BJ (cell line): ENCODE measurements at regions not wholly inside any gene's neighbourhood (a gene's known extent, or its start where the extent isn't known, plus 50 kb on each side); places are given as distances from the start of the nearest gene placed in this dataset.
"Not testable (repeated sequence)": the region's sequence is repeated elsewhere in the genome, so short reads cannot be mapped to it uniquely, and the experiment has no call there.

Source experiments
- CTCF ChIA-PET: fragments of 350-600 bp; formaldehyde crosslinking; extraction: SDS; loops from one replicate; lab custom pipeline; 2021; ENCODE audit warnings: antibody characterized with exemption, inconsistent platforms; lab: Yijun Ruan, JAX
- POLR2A ChIA-PET: fragments of 300-600 bp; sonication (Branson Sonifier 250); formaldehyde crosslinking; extraction: SDS; loops from one replicate; lab custom pipeline; 2021; ENCODE audit warnings: antibody characterized with exemption; lab: Charles Lee
- DNase-seq: peaks from one replicate; pipeline ENCODE4 v3.0.0-alpha.2; 2011; ENCODE audit warnings: low read depth
- H3K27me3 ChIP-seq: 2 replicates; pipeline ENCODE4 v1.6.0; 2011; ENCODE audit warnings: low read length; ENCODE audit not compliant: control insufficient read depth, insufficient read depth
- H3K36me3 ChIP-seq: 2 replicates; pipeline ENCODE4 v1.5.1; 2011; ENCODE audit warnings: low read length; ENCODE audit not compliant: control insufficient read depth, insufficient read depth
- H3K4me3 ChIP-seq: 2 replicates; pipeline ENCODE4 v1.5.1; 2011; ENCODE audit warnings: low read depth, mild to moderate bottlenecking, control low read depth, low read length
- CTCF ChIP-seq: IDR thresholded peaks from 2 replicates; pipeline ENCODE4 v1.5.1; 2011; ENCODE audit warnings: low read depth, mild to moderate bottlenecking, control low read depth, inconsistent platforms, low read length, moderate library complexity; ENCODE audit not compliant: insufficient read depth

GRCh38 chr2:185665251-185665814, 73.3 kb upstream of the FSIP2 start:
- POLR2A ChIA-PET, result no interaction called here
- DNase-seq, result no peak
- no peak overlapping the region for H3K4me3 ChIP-seq
- H3K27me3 ChIP-seq, result no peaks in the 10 kb centered on the region
- H3K36me3 ChIP-seq, result no peaks in the 10 kb centered on the region
- no peak for TF ChIP-seq CTCF
- CTCF ChIA-PET, result no interaction called here

- ChIA-PET CTCF (no interaction called here), POLR2A (no interaction called here)
- Histone ChIP-seq H3K27me3 (no peaks in the 10 kb centered on the region), H3K36me3 (no peaks in the 10 kb centered on the region), H3K4me3 (no peak overlapping the region)
- DNase-seq, result no peak
- no peak for TF ChIP-seq CTCF
Observed at GRCh38 chr2:185667452-185667851, 71.2 kb upstream of the FSIP2 start.

- Histone ChIP-seq H3K27me3 (no peaks in the 10 kb centered on the region), H3K4me3 (no peak overlapping the region), H3K36me3 (no peaks in the 10 kb centered on the region)
- TF ChIP-seq CTCF, result no peak
- no peak for DNase-seq
- ChIA-PET POLR2A (no interaction called here), CTCF (no interaction called here)
Observed at GRCh38 chr2:185668710-185669109, 69.9 kb upstream of the FSIP2 start.

GRCh38 chr2:185674232-185674631, 64.4 kb upstream of the FSIP2 start:
- Histone ChIP-seq H3K36me3 (no peaks in the 10 kb centered on the region), H3K4me3 (no peak overlapping the region), H3K27me3 (no peaks in the 10 kb centered on the region)
- ChIA-PET POLR2A (no interaction called here), CTCF (no interaction called here)
- no peak for DNase-seq
- TF ChIP-seq CTCF, result no peak

DNA sequence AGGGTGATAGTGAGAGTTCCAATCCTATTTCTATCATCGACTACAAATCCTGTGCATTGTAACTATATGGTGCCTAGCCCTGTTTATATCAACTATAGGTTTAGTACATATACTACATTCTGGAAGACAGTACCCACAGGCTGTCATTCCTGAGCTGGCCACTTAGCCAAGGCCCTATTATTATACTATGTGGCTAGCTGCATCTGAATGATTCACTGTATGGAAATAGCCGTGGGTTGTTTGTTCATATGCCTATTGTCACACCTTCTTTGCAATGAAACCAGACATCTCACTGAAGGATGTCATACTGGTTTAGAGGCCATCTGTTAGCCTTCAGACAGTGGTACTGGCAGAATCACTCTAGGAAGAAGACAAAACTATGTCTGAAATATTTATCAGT, 62.3 kb upstream of the FSIP2 start:
- no peak for TF ChIP-seq CTCF
- DNase-seq, result no peak
- no peak overlapping the region for H3K4me3 ChIP-seq
- ChIA-PET POLR2A (no interaction called here), CTCF (no interaction called here)
- H3K36me3 ChIP-seq, result no peaks in the 10 kb centered on the region
- no peaks in the 10 kb centered on the region for H3K27me3 ChIP-seq

GRCh38 chr2:185687001-185687400, 51.6 kb upstream of the FSIP2 start:
- H3K27me3 ChIP-seq, CTCF ChIA-PET, DNase-seq, H3K4me3 ChIP-seq, H3K36me3 ChIP-seq, POLR2A ChIA-PET: not testable (repeated sequence)
